HUES64 (cell line): ENCODE measurements at regions not wholly inside any gene's neighbourhood (a gene's known extent, or its start where the extent isn't known, plus 50 kb on each side); places are given as distances from the start of the nearest gene placed in this dataset.

Source experiments
- H3K27ac ChIP-seq: 2 replicates; pipeline ENCODE4 v1.7.0; 2013; ENCODE audit warnings: low read depth, low read length, inconsistent platforms
- H3K27me3 ChIP-seq: 2 replicates; pipeline ENCODE4 v1.6.1; 2013; ENCODE audit warnings: mild to moderate bottlenecking, low read length; ENCODE audit not compliant: insufficient read depth
- H3K36me3 ChIP-seq: 2 replicates; pipeline ENCODE4 v1.6.1; 2013; ENCODE audit warnings: mild to moderate bottlenecking, low read length; ENCODE audit not compliant: insufficient read depth
- H3K4me1 ChIP-seq: 2 replicates; pipeline ENCODE4 v1.6.1; 2013; ENCODE audit warnings: mild to moderate bottlenecking, low read length, moderate library complexity; ENCODE audit not compliant: insufficient read depth
- H3K4me3 ChIP-seq: 2 replicates; pipeline ENCODE4 v1.5.1; 2013; ENCODE audit warnings: mild to moderate bottlenecking, low read length, moderate library complexity
- H3K9ac ChIP-seq: 2 replicates; pipeline ENCODE4 v1.6.1; 2013; ENCODE audit warnings: mild to moderate bottlenecking, low read depth, low read length
- H3K9me3 ChIP-seq: 2 replicates; pipeline ENCODE4 v1.6.1; 2013; ENCODE audit warnings: low read depth, low read length; ENCODE audit not compliant: insufficient read depth
- WGBS: fragments of 150-250, 120-280 bp; methylation state at CpG from one replicate; pipeline ENCODE4 v1.1.7; 2013; ENCODE audit warnings: missing lambda C conversion rate; 5-methylcytosine and 5-hydroxymethylcytosine counted together

- Histone ChIP-seq H3K27ac (no peak overlapping the region), H3K36me3 (no peaks in the 10 kb centered on the region), H3K4me3 (no peak overlapping the region), H3K9ac (no peak overlapping the region), H3K4me1 (peaks cover 4% of the 10 kb centered on the region; the same call in 1 of the 2 replicates), H3K27me3 (no peaks in the 10 kb centered on the region), H3K9me3 (no peaks in the 10 kb centered on the region)
- WGBS, result 95% methylated on average over 5 of the region's 5 CpGs
These were observed 224.6 kb downstream of the SPRY1 start for GRCh38 chr4:123621072-123621705.

DNA sequence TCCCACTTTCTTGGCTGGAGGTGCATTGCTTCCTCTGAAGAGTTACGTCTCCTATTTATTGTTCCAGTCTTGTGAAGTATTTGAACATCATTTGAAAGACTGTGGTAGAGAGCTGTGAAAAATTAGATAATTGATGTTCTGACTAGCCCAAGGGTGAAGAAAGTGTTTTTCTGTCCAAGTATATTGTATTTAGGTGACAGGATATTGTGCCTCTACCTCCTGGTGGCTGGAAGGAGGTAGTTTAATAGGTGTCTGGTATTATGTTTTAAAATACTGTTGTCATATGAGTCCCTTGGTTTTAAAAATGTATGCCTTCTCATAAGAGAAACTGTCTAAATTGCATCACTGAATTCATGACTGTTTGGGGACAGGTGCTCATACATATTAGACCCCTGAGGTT lies 226.0 kb downstream of the SPRY1 start:
- no peaks in the 10 kb centered on the region for H3K9me3 ChIP-seq
- 91% methylated on average over 1 of the region's 1 CpG for WGBS

GRCh38 chr4:123623611-123624010 lies 227.0 kb downstream of the SPRY1 start:
- no peak overlapping the region for H3K9ac ChIP-seq
- H3K9me3 ChIP-seq, result no peaks in the 10 kb centered on the region
- 80% methylated on average over 1 of the region's 1 CpG for WGBS
- H3K4me3 ChIP-seq, result no peak overlapping the region
- no peaks in the 10 kb centered on the region for H3K4me1 ChIP-seq
- H3K27ac ChIP-seq, result no peak overlapping the region
- no peaks in the 10 kb centered on the region for H3K27me3 ChIP-seq
- no peaks in the 10 kb centered on the region for H3K36me3 ChIP-seq

More for the DNA sequence above, 226.0 kb downstream of the SPRY1 start:
- H3K9ac ChIP-seq, result no peak overlapping the region
- no peaks in the 10 kb centered on the region for H3K27me3 ChIP-seq
- H3K36me3 ChIP-seq, result no peaks in the 10 kb centered on the region
- H3K27ac ChIP-seq, result no peak overlapping the region
- no peak overlapping the region for H3K4me3 ChIP-seq
- no peaks in the 10 kb centered on the region for H3K4me1 ChIP-seq

DNA sequence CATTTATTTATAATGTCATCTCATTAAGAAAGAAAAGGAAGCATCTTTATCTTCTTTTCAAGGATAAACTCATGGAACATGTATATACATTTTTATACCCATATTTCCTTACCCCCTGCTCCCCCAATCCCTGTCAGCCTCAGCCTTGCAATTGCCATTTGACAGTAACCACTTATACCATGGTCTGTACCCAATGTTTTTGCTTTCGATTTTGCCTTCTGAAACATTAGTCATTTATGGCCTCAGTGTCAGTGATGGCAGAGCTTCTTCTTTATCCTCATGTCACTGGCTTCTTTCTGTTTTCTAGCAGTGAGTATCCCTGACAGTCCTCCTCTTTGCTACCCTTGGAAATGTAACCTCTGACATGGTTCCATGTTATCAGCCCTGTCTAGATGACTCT lies 228.4 kb downstream of the SPRY1 start:
- Histone ChIP-seq H3K9ac (no peak overlapping the region), H3K9me3 (no peaks in the 10 kb centered on the region), H3K4me3 (no peak overlapping the region), H3K36me3 (no peaks in the 10 kb centered on the region), H3K27me3 (no peaks in the 10 kb centered on the region), H3K27ac (no peak overlapping the region), H3K4me1 (no peaks in the 10 kb centered on the region)
- 92% methylated on average over 1 of the region's 1 CpG for WGBS

- H3K27me3 ChIP-seq, result no peaks in the 10 kb centered on the region
These were observed 231.7 kb downstream of the SPRY1 start for GRCh38 chr4:123628288-123628687.

GRCh38 chr4:123631786-123632692 lies 235.4 kb downstream of the SPRY1 start:
- Histone ChIP-seq H3K36me3 (no peaks in the 10 kb centered on the region), H3K9me3 (no peaks in the 10 kb centered on the region), H3K4me3 (no peak overlapping the region), H3K9ac (no peak overlapping the region), H3K4me1 (0 out of 2 replicates have a peak, but pooled peaks cover 4% of the 10 kb centered on the region), H3K27ac (no peak overlapping the region), H3K27me3 (no peaks in the 10 kb centered on the region)
- WGBS, result 90% methylated on average over 7 of the region's 7 CpGs

More at GRCh38 chr4:123628288-123628687, 231.7 kb downstream of the SPRY1 start:
- no peak overlapping the region for H3K9ac ChIP-seq
- no peaks in the 10 kb centered on the region for H3K9me3 ChIP-seq
- no peak overlapping the region for H3K27ac ChIP-seq
- 100% methylated on average over 1 of the region's 1 CpG for WGBS
- 0 out of 2 replicates have a peak, but pooled peaks cover 4% of the 10 kb centered on the region for H3K4me1 ChIP-seq
- no peak overlapping the region for H3K4me3 ChIP-seq
- H3K36me3 ChIP-seq, result no peaks in the 10 kb centered on the region

- no peak overlapping the region for H3K9ac ChIP-seq
- H3K9me3 ChIP-seq, result no peaks in the 10 kb centered on the region
- no peaks in the 10 kb centered on the region for H3K27me3 ChIP-seq
- H3K4me3 ChIP-seq, result no peak overlapping the region
- 80% methylated on average over 1 of the region's 3 CpGs for WGBS
- no peak overlapping the region for H3K27ac ChIP-seq
- H3K36me3 ChIP-seq, result no peaks in the 10 kb centered on the region
- H3K4me1 ChIP-seq, result 0 out of 2 replicates have a peak, but pooled peaks cover 4% of the 10 kb centered on the region
These were observed 236.1 kb downstream of the SPRY1 start for GRCh38 chr4:123632693-123633030.

DNA sequence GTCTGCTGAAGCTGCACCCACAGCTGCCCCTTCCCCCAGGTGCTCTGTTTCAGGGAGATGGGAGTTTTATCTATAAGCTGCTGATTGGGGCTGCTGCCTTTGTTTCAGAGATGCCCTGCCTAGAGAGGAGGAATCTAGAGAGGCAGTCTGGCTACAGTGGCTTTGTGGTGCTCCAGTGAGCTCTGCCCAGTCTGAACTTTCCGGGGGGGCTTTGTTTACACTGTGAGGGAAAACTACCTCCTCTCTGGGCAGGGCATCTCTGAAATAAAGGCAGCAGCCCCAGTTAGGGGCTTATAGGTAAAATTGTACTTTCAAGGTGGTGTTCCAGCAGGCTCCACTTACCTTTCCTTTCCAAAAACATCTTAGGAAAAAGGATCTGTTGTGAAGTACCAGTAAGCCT lies 242.2 kb downstream of the SPRY1 start:
- no peak overlapping the region for H3K27ac ChIP-seq
- no peak overlapping the region for H3K4me3 ChIP-seq
- H3K4me1 ChIP-seq, result peaks cover 14% of the 10 kb centered on the region
- no peaks in the 10 kb centered on the region for H3K27me3 ChIP-seq
- WGBS, result 91% methylated on average over 1 of the region's 1 CpG
- no peaks in the 10 kb centered on the region for H3K36me3 ChIP-seq
- no peak overlapping the region for H3K9ac ChIP-seq
- no peaks in the 10 kb centered on the region for H3K9me3 ChIP-seq

DNA sequence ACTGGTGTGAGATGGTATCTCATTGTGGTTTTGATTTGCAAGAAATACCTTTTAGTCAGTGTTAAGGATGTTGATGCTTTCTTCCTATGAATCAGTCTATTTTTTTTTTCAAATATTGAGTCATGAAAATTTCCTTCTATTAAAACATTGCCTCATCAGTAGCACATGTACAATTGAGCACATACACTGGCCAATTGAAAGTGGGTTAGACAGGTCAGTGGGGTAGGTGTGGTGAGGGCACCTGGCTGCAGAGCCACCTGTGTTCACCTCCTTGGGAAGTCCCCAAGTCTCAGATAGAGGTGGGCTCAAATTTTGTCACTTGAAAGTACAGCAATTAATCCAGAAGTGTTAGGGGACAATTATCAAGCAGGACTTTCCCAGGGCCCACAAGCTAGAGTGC lies 243.7 kb downstream of the SPRY1 start:
- H3K27ac ChIP-seq, result no peak overlapping the region
- H3K4me1 ChIP-seq, result peaks cover 14% of the 10 kb centered on the region
- no peaks in the 10 kb centered on the region for H3K27me3 ChIP-seq
- no peaks in the 10 kb centered on the region for H3K9me3 ChIP-seq
- H3K9ac ChIP-seq, result no peak overlapping the region
- H3K36me3 ChIP-seq, result no peaks in the 10 kb centered on the region
- no peak overlapping the region for H3K4me3 ChIP-seq

DNA sequence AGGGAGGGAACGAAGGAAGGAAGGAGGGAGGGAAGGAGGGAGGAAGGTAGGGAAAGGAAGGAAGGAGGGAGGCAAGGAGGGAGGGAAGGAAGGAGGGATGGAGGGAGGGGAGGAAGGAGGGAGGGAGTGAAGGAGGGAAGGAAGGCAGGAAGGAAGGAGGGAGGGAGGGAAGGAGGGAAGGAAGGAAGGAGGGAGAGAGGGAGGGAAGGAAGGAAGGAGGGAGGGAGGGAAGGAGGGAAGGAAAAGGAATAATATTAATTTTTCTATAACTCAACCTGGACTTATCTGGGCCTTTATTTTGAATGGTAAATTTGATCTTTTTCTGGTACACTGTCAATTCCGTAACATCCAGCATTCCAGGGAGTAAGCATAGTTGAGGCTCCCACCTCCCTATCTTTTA lies 244.2 kb downstream of the SPRY1 start:
- H3K4me3 ChIP-seq, result no peak overlapping the region
- WGBS, result 91% methylated on average over 2 of the region's 2 CpGs
- H3K4me1 ChIP-seq, result peaks cover 14% of the 10 kb centered on the region
- H3K9ac ChIP-seq, result no peak overlapping the region
- H3K9me3 ChIP-seq, result no peaks in the 10 kb centered on the region
- no peaks in the 10 kb centered on the region for H3K27me3 ChIP-seq
- no peaks in the 10 kb centered on the region for H3K36me3 ChIP-seq
- H3K27ac ChIP-seq, result no peak overlapping the region

DNA sequence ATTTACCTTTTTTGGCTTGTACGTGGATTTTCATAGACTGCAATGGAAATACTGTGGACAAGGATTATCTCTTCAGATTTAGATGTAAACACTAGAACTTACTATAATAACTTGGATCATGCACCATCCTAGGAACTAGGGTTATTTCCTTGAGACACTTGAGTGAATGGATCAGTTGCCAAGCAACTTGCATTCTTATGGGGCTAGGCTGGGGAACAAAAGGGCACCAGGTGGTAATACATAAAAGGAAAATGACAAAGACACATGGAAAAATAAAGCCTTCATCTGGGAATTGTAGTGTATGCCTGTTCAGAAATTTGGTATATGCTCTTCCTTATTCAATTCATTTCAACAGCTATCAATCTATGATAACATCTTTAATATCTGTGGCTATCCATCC lies 247.1 kb downstream of the SPRY1 start:
- H3K9ac ChIP-seq, result no peak overlapping the region
- H3K27ac ChIP-seq, result no peak overlapping the region
- no peaks in the 10 kb centered on the region for H3K36me3 ChIP-seq
- H3K27me3 ChIP-seq, result no peaks in the 10 kb centered on the region
- 100% methylated on average over 1 of the region's 1 CpG for WGBS
- H3K4me3 ChIP-seq, result no peak overlapping the region
- H3K9me3 ChIP-seq, result no peaks in the 10 kb centered on the region
- H3K4me1 ChIP-seq, result peaks cover 14% of the 10 kb centered on the region
